T-helper 2 cell treated with Interferon-gamma antibody and Interleukin-4, amounts not matched to agents 100 ng/mL and 5 ng/mL, for 36 hours (primary cell): ENCODE measurements at regions not wholly inside any gene's neighbourhood (a gene's known extent, or its start where the extent isn't known, plus 50 kb on each side); places are given as distances from the start of the nearest gene placed in this dataset.
"Not testable (repeated sequence)": the region's sequence is repeated elsewhere in the genome, so short reads cannot be mapped to it uniquely, and the experiment has no call there.

Experiments
- intact Hi-C: fragments of 100-400 bp; cut with micrococcal nuclease; formaldehyde crosslinking; loops from one replicate; pipeline ENCODE4 v1.15.1; 2023

DNA sequence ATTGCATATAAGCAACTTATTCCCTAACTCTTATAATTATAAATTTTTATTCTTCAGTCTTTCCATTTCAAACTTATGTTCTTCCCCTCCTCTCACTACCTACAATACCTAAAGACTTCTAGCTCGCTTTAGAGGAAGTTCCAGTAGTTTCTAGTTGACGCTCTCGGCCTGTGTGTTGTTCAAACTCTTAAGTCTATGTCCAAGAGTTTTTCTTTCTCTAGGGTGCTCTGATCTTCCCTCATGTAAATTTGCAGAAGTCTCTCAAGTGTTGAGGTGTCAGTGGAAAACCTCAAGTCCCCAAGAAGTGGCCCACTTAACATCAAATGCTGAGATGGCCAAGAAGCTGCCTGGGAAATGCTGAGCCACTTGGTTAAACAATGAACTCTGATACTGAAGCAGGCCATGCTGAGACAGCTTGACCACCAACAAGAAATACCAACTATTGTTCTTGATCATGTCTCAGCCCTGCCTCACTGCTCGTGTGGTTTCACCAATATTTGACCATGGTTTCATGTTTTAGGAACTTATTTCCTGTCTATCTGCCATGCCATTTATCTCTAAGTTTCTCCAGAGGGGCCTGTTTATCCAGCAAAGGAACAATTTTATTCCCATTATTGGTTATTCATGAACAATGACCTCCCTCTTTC is 100.9 kb upstream of the TCF21 start:
- intact Hi-C loops = no loop called here

DNA sequence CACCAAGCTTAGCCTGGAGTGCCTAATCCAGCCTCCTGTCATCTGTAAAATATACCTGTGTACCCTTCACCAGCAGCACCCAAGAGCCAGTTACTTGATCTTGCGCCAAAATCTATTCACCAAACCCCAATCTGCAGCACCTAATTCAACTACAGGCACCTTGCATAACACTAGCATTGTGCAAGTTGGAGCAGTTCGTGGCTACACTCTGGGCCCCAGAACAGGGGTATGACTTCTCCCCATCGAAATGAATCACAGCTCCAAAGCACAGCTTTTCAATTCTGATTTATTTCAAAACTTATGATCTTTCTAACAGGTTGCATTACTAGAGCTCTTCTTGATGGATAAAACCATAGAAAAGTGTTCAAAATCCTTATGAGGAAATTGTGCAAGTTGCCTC is 100.4 kb upstream of the TCF21 start:
- intact Hi-C loops = no loop called here

DNA sequence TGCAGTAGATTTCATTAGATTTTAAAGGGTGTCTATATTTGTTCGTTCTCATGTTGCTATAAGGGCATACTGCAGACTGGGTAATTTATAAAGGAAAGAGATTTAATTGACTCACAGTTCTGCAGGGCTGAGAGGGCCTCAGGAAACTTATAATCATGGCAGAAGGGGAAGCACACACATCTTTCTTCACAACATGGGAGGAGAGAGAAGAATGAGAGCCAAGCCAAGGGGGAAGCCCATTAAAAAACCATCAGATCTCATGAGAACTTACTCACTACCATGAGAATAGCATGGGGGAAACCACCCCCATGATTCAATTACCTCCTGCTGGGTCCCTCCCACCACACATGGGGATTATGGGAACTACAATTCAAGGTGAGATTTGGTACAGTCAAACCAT is 99.5 kb upstream of the TCF21 start:
- intact Hi-C loops = not testable (repeated sequence)

DNA sequence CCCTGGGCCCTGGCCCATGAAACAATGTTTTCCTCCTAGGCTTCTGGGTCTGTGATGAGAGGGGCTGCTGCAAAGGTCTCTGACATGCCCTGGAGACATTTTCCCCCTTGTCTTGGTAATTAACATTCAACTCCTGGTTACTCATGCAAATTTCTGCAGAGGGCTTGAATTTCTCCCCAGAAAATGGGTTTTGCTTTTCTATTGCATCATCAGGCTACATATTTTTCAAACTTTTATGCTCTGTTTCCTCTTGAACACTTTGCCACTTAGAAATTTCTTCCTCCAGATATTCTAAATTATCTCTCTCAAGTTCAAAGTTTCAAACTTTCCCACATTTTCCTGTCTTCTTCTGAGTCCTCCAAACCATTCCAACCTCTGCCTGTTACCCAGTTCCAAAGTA is 98.2 kb upstream of the TCF21 start:
- intact Hi-C loops = not testable (repeated sequence)

DNA sequence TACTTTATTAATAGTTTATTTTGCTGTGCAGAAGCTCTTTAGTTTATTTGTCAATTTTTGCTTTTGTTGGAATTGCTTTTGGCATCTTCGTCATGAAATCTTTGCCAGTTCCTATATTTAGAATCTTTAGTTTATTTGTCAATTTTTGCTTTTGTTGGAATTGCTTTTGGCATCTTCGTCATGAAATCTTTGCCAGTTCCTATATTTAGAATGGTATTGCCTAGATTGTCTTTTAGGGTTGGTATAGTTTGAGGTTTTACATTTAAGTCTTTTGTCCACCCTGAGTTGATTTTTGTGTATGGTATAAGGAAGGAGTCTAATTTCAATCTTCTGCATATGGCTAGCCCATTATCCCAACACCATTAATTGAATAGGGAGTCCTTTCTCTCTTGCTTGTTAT is 93.9 kb upstream of the TCF21 start:
- intact Hi-C loops = not testable (repeated sequence)

DNA sequence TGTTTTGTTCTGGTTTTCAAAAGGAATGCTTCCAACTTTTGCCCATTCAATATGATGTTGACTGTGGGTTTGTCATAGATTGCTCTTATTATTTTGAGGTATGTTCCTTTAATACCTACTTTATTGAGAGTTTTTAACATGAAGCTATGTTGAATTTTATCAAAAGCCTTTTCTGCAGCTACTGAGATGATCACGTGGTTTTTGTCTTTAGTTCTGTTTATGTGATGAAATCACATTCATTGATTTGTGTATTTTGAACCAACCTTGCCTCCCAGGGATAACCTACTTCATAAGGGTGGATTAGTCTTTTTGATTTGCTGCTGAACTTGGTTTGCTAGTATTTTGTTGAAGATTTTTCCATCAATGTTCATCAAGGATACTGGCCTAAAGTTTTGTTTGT is 92.7 kb upstream of the TCF21 start:
- intact Hi-C loops = no loop called here

DNA sequence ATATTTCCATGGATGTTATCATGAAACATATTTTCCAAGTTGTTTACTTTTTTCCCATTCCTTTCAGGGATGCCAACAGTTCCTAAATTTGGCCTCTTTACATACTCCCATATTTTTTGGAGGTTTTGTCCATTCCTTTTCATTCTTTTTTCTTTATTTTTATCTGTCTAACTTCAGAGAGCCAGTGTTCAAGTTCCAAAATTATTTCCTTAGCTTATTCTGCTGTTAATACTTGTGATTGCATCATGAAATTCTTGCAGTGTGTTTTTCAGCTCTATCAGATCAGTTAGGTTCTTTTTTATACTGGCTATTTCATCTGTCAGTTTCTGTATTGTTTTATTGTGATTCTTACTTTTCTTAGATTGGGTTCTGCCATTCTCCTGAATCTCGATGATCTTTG is 89.9 kb upstream of the TCF21 start:
- intact Hi-C loops = no loop called here

DNA sequence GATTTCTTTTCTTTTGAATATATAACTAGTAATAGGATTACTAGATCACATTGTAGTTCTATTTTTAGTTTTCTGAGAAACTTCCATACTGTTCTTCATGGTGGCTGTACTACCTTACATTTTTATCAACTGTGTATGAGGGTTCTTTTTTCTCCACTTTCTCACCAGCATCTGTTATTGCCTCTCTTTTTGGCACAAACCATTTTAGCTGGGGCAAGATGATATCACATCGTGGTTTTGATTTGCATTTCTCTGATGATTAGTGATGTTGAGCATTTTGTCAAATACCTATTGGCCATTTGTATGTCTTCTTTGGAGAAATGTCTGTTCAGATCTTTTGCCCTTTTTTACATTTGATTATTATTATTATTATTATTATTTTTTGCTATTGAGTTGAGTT is 86.1 kb upstream of the TCF21 start:
- intact Hi-C loops = no loop called here

DNA sequence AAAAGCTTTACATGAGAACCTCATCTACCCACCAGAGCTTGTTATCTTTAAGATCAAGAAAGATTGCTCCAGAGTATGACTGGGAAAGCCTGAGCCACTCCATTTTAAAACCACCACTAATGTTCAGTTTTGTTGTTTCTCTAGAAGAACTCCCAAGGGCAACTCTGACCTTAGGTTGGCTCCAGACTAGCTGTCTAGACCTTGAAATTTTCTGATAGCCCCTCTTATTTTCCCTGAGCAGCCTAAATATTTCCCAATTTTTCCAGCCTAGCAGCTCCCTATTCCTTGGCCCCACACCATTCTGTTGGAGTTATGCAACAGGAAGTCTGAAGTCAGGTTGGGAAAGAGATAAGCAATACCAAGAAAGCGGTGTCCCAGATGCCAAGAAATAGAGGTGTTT is 84.6 kb upstream of the TCF21 start:
- intact Hi-C loops = no loop called here

DNA sequence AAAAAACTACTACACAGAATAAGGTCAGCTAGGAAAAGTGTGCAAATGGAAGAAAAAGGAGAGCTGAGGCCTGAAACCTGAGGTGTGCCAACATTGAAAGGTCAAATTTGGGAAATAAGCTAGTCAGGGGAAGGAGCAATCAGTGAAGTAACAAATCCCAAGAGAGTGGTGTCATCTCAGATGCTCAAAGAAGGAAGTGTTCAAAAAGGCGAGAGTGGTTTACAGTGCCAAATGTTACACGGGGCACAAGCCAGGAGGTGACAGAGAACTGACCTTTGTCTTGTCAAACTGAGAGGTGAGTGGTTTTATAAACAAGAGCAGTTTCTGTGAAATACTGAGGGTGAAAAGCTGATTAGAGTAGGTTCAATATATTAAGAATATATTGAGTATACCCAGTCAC is 83.0 kb upstream of the TCF21 start:
- intact Hi-C loops = no loop called here

DNA sequence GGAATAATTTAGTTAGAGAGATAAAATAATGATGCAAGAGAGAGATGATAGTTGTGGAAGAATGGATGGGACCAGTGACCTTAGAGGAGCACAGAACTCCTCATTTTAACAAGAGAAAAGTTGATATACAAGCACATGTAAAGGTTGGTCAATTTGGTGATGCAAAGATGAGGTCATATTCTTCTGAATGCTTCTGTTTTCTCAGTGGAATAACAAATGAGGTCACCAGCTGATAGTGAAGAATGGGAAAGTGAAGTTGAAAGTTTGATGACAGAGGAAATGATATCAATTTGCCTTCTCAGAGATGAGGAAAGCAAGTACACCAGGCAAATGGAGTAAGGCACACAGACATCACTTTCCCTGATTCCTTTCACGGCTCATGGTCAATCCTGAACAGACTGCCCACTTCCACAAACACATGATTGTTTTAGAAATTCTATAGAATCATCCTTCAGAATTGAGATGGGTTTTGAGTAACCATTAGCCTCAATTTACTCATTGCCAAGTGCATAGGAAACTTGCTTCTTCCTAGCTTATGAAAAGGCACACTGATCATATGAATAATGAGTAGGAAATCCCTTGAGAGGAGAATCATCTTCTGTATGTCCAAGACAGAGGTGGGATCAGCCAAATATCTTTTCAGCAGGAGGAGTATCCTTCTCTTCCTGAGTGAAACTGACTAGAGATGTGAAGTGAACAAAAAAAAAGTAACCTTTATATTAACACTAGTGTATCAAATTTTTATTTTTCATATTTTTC is 82.4 kb upstream of the TCF21 start:
- intact Hi-C loops = no loop called here

DNA sequence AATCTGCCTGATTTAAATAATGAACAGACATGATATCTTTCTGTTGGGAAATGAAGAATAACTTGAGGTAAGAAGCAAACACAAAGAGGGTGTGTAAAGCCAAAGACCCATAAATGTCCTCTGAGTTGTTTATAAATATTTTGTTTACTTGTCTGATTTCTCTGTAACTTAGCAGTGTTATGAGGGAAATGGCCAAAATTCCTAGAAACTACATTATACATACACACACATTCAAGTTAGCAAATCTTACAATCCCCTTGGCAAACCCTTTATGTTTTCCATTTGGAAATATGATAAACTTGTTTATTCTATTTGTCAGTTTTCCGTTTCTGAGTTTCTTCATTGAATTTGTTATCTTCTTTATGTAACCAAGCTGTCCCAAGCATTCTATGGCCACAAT is 81.4 kb upstream of the TCF21 start:
- intact Hi-C loops = no loop called here

DNA sequence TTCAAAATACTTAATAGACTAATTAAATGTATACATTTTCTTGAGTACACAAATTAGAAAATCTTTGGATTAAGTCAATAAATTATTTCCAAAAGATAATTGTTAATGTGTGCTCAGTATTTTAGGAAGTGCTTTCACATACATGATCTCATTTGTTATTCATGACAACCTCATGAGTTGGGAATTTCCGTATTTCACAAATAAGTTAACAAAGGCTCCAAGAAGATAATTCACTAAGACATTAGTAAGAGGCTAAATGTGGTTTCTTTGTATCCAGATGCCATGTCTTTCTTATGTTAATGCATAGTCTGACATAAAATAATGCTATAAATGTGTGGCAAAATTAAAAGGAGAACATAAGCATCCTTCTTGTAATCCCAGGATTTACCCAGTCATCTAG is 79.5 kb upstream of the TCF21 start:
- intact Hi-C loops = no loop called here

DNA sequence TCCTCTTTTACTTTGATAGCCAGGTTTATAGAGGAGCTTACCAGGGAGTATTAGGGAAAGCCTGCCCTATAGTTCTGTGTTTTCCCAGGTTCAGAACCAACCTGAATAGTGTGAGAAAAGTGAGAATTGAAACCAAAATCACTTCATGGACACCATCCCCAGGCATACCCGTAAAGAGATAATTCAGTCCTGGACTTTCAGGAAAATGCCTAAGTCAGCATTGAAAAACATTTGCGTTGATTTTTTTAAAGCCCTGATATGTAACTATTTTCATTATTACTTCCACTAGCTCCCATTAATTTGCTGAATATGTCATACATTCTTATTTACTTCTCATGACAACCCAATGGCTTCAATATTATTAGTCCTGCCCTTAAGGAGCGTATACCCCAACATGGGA is 77.4 kb upstream of the TCF21 start:
- intact Hi-C loops = loop anchor here (10.0 kb wide), 1 partner anchor 247 kb away; no protein-coding TSS in a partner anchor

DNA sequence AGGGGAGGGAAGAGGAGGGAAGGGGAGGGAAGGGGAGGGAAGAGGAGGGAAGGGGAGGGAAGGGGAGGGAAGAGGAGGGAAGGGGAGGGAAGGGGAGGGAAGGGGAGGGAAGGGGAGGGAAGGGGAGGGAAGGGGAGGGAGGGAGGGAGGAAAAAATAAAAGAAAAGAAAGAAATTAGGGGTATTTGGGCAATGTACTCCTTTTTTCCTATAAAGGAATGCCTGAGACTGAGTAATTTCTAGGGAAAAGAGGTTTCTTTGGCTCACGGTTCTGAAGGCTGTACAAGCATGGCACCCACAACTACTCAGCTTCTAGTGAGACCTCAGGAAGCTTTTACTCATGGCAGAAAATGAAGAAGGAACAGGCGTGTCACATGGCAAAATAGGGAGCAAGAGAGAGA is 76.5 kb upstream of the TCF21 start:
- intact Hi-C loops = loop anchor here (10.0 kb wide), 1 partner anchor 248 kb away; no protein-coding TSS in a partner anchor

DNA sequence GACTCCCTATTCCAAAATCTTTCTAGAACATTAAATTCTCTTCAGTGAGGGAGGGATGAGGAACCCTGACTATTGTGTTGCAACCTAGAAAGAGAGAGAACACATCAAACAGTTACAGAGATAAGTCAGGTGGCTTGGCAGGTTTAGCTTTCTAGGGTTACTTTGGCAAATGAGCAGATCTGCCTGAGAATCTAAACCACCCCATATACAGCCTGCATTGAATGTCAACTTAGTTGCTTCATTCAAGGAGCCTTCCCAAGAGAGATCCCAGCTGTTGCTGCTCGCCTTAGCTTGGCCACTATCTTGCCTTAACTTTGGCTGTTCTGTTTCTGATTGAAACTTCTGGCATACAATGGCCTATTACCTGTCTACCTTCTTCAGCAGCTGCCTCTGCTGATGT is 74.7 kb upstream of the TCF21 start:
- intact Hi-C loops = loop anchor here (10.0 kb wide), 1 partner anchor 249 kb away; no protein-coding TSS in a partner anchor

DNA sequence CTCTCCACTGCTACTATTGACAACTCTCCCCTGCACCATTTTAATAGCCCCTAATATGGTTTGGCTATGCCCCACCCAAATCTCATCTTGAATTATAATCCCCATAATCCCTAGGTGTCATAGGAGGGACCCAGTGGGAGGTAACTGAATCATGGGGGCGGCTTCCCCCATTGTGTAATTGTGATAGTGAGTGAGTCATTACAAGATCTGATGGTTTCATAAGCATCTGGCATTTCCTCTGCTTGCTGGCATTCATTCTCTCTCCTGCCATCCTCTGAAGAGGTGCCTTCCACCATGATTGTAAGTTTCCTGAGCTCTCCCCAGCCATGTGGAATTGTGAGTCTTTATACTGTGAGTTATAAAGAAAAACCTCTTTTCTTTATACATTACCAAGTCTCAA is 74.1 kb upstream of the TCF21 start:
- intact Hi-C loops = loop anchor here (10.0 kb wide), 1 partner anchor 250 kb away; no protein-coding TSS in a partner anchor

DNA sequence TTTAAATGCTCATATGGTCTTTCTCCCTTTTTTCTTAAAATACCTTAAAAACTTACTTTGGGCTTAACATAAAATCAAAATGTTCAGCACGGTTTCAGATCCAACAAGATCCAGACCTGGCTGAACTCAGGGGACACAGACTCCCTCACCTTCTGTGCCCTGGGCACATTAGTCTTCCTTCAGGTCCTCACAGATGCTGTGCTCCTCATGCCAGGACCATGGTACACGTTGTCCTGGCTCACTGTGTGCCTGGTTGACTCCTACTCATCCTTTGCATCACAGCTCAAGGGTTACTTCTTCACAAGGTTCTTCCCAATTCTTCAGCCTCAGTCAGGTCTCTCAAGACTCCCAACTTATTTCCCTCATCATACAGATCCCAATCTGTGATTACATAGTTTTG is 73.6 kb upstream of the TCF21 start:
- intact Hi-C loops = loop anchor here (10.0 kb wide), 1 partner anchor 251 kb away; no protein-coding TSS in a partner anchor

DNA sequence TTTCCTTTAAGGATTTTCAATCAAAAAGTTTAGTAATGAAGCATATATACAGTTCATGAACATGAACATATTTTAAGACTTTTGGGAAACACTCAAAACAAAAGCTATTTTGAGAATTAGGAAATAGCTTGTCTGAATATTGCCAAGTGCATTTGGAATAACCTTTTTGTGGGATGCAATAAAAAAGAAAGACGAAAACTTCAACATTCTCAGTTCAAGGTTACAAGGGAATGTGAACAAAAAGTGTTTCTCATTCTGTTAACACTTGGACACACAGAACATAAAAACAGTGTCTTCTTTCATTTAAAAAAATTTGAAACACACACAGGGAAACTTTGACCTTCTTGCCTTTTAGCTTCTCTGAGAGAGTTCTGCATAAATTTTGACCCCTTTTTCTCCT is 72.7 kb upstream of the TCF21 start:
- intact Hi-C loops = loop anchor here (10.0 kb wide), 1 partner anchor 251 kb away; no protein-coding TSS in a partner anchor

DNA sequence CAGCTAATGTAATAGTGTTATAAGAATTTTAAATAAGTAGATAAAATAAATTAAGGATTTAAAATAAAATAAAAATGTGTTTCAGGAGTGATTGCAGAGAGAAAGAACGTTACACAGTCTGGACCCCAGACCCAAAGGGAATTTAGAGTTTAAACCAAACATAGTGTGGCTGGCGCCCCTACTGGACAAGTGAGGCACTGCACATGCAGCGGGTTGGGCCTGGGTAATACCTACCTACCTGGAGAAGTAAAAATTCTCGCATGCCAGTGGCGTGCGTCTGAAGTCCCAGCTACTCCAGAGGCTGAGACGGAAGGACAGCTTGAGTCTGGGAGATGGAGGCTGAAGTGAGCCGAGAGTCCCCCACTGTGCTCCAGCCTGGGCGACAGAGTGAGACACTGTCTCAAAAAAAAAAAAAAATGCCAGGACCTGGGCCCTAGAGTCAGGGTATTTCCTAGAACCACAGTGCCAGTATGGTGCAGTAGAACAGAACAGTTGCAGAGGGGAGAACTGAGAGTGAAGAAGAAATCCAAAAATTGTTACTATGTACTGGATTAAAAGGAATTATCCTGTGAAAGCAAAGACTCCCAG is 71.4 kb upstream of the TCF21 start:
- intact Hi-C loops = loop anchor here (10.0 kb wide), 1 partner anchor 253 kb away; no protein-coding TSS in a partner anchor

DNA sequence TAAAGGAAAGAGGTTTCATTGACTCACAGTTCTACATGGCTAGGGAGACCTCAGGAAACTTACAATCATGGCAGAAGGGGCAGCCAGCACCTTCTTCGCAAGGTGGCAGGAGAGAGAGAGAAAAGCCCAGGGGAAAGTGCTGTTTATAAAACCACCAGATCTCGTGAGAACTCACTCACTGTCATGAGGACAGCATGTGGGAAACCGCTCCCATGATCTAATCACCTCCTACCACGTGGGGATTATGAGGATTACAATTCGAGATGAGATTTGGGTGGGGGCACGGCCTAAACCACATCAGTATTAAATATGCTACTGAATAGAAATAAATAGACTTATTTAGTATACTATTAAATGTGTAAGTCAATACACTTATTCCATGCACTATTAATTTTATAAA is 70.6 kb upstream of the TCF21 start:
- intact Hi-C loops = loop anchor here (10.0 kb wide), 1 partner anchor 254 kb away; no protein-coding TSS in a partner anchor

DNA sequence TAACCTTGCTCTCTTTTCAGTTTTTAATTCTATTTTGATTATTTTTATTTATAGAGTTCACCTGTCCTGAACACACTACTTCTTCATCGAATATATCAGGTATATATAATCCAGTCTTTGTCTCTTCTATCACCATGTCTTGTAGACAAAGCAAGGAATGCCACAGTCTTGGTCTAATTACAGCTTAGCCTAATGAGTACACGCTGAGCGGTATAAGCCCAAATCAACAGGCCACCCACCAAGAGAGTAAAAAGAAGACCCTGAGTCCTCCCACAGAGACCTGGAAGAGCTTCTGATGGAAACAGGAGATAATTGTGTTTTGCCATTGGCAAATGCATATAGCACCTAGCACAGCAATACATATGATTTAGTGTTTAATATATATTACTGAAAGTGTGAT is 68.7 kb upstream of the TCF21 start:
- intact Hi-C loops = no loop called here
